ENCODE measurements at regions not wholly inside any gene's neighbourhood (a gene's known extent, or its start where the extent isn't known, plus 50 kb on each side); places are given as distances from the start of the nearest gene placed in this dataset.

- H3K9me3 Mint-ChIP-seq: peaks cover 0 to 3% (median 0%) of the 10 kb centered on the region in 5 donors
- H3K4me3 Mint-ChIP-seq: no peak overlapping the region
- peaks cover 0 to 18% of the 10 kb centered on the region in 2 donors for H3K27me3 Mint-ChIP-seq
- no peak overlapping the region for H3K27ac ChIP-seq (ENCODE audit: low read depth, low read length)
- DNase-seq: no peak
- H3K4me3 ChIP-seq (ENCODE audit: low read length): no peak overlapping the region
- H3K27ac Mint-ChIP-seq: no peak overlapping the region
- no peaks in the 10 kb centered on the region for H3K27me3 ChIP-seq (ENCODE audit: insufficient read depth, low read length, poor library complexity, severe bottlenecking)
- no peaks in the 10 kb centered on the region for H3K36me3 ChIP-seq (ENCODE audit: insufficient read depth, low read length)
- ChIA-PET CTCF (no interaction called here), POLR2A (no interaction called here)
- no peaks in the 10 kb centered on the region for H3K4me1 Mint-ChIP-seq
- H3K36me3 Mint-ChIP-seq: peaks cover 0 to 2% (median 0%) of the 10 kb centered on the region in 3 donors
- H3K9me3 ChIP-seq (ENCODE audit: low read length): no peaks in the 10 kb centered on the region
- H3K4me1 ChIP-seq (ENCODE audit: insufficient read depth, low read length): no peaks in the 10 kb centered on the region
These were observed 301.7 kb upstream of the KAZN start for GRCh38 chr1:14296795-14297194.

- no peak overlapping the region for H3K27ac ChIP-seq (ENCODE audit: low read depth, low read length)
- H3K27me3 ChIP-seq (ENCODE audit: insufficient read depth, low read length, poor library complexity, severe bottlenecking): no peaks in the 10 kb centered on the region
- no peak overlapping the region for H3K4me3 ChIP-seq (ENCODE audit: low read length)
- CTCF ChIA-PET: no interaction called here
- no peaks in the 10 kb centered on the region for H3K4me1 ChIP-seq (ENCODE audit: insufficient read depth, low read length)
- Mint-ChIP-seq H3K9me3 (peaks cover 0 to 3% (median 0%) of the 10 kb centered on the region in 5 donors), H3K4me3 (no peak overlapping the region), H3K27ac (no peak overlapping the region), H3K36me3 (peaks cover 0 to 2% (median 0%) of the 10 kb centered on the region in 3 donors), H3K4me1 (no peaks in the 10 kb centered on the region), H3K27me3 (peaks cover 0 to 13% of the 10 kb centered on the region in 2 donors)
- no peak for DNase-seq
- POLR2A ChIA-PET: no interaction called here
- no peaks in the 10 kb centered on the region for H3K36me3 ChIP-seq (ENCODE audit: insufficient read depth, low read length)
- H3K9me3 ChIP-seq (ENCODE audit: low read length): no peaks in the 10 kb centered on the region
These were observed 301.1 kb upstream of the KAZN start for GRCh38 chr1:14297356-14297755.

- no peaks in the 10 kb centered on the region for H3K27me3 ChIP-seq (ENCODE audit: insufficient read depth, low read length, poor library complexity, severe bottlenecking)
- Mint-ChIP-seq H3K27ac (no peak overlapping the region), H3K4me3 (no peak overlapping the region), H3K27me3 (peaks cover 0 to 6% of the 10 kb centered on the region in 2 donors), H3K4me1 (no peaks in the 10 kb centered on the region), H3K9me3 (peaks cover 0 to 3% (median 0%) of the 10 kb centered on the region in 5 donors), H3K36me3 (peaks cover 0 to 2% (median 0%) of the 10 kb centered on the region in 3 donors)
- CTCF ChIA-PET: no interaction called here
- H3K36me3 ChIP-seq (ENCODE audit: insufficient read depth, low read length): no peaks in the 10 kb centered on the region
- POLR2A ChIA-PET: no interaction called here
- DNase-seq: no peak
- no peak overlapping the region for H3K4me3 ChIP-seq (ENCODE audit: low read length)
- no peaks in the 10 kb centered on the region for H3K4me1 ChIP-seq (ENCODE audit: insufficient read depth, low read length)
- H3K27ac ChIP-seq (ENCODE audit: low read depth, low read length): no peak overlapping the region
- H3K9me3 ChIP-seq (ENCODE audit: low read length): no peaks in the 10 kb centered on the region
These were observed 299.7 kb upstream of the KAZN start for GRCh38 chr1:14298806-14299205.

- Mint-ChIP-seq H3K27me3 (peaks cover 0 to 4% of the 10 kb centered on the region in 2 donors), H3K36me3 (peaks cover 0 to 2% (median 0%) of the 10 kb centered on the region in 3 donors), H3K27ac (no peak overlapping the region), H3K4me3 (no peak overlapping the region), H3K9me3 (peaks cover 0 to 3% (median 0%) of the 10 kb centered on the region in 5 donors), H3K4me1 (no peaks in the 10 kb centered on the region)
- DNase-seq: no peak
- no peaks in the 10 kb centered on the region for H3K36me3 ChIP-seq (ENCODE audit: insufficient read depth, low read length)
- no peaks in the 10 kb centered on the region for H3K9me3 ChIP-seq (ENCODE audit: low read length)
- POLR2A ChIA-PET: no interaction called here
- CTCF ChIA-PET: no interaction called here
- H3K4me3 ChIP-seq (ENCODE audit: low read length): no peak overlapping the region
- no peaks in the 10 kb centered on the region for H3K4me1 ChIP-seq (ENCODE audit: insufficient read depth, low read length)
- no peaks in the 10 kb centered on the region for H3K27me3 ChIP-seq (ENCODE audit: insufficient read depth, low read length, poor library complexity, severe bottlenecking)
- no peak overlapping the region for H3K27ac ChIP-seq (ENCODE audit: low read depth, low read length)
These were observed 297.3 kb upstream of the KAZN start for GRCh38 chr1:14300991-14301703.

GRCh38 chr1:14301704-14302024, 296.8 kb upstream of the KAZN start:
- Mint-ChIP-seq H3K4me1 (no peaks in the 10 kb centered on the region), H3K27me3 (peaks cover 0 to 4% of the 10 kb centered on the region in 2 donors), H3K4me3 (no peak overlapping the region), H3K9me3 (peaks cover 0 to 5% (median 0%) of the 10 kb centered on the region in 5 donors), H3K36me3 (no peaks in the 10 kb centered on the region), H3K27ac (no peak overlapping the region)
- DNase-seq: no peak
- Histone ChIP-seq H3K9me3 (ENCODE audit: low read length) (no peaks in the 10 kb centered on the region), H3K4me1 (ENCODE audit: insufficient read depth, low read length) (no peaks in the 10 kb centered on the region), H3K36me3 (ENCODE audit: insufficient read depth, low read length) (no peaks in the 10 kb centered on the region), H3K27me3 (ENCODE audit: insufficient read depth, low read length, poor library complexity, severe bottlenecking) (no peaks in the 10 kb centered on the region), H3K4me3 (ENCODE audit: low read length) (no peak overlapping the region), H3K27ac (ENCODE audit: low read depth, low read length) (no peak overlapping the region)
- ChIA-PET CTCF (no interaction called here), POLR2A (no interaction called here)

- H3K27ac Mint-ChIP-seq: no peak overlapping the region
- Histone ChIP-seq H3K9me3 (ENCODE audit: low read length) (no peaks in the 10 kb centered on the region), H3K4me1 (ENCODE audit: insufficient read depth, low read length) (no peaks in the 10 kb centered on the region), H3K4me3 (ENCODE audit: low read length) (no peak overlapping the region), H3K27me3 (ENCODE audit: insufficient read depth, low read length, poor library complexity, severe bottlenecking) (no peaks in the 10 kb centered on the region), H3K36me3 (ENCODE audit: insufficient read depth, low read length) (no peaks in the 10 kb centered on the region), H3K27ac (ENCODE audit: low read depth, low read length) (no peak overlapping the region)
- H3K36me3 Mint-ChIP-seq: no peaks in the 10 kb centered on the region
- ChIA-PET POLR2A (no interaction called here), CTCF (no interaction called here)
- DNase-seq: no peak
- peaks cover 0 to 6% (median 0%) of the 10 kb centered on the region in 5 donors for H3K9me3 Mint-ChIP-seq
- H3K4me3 Mint-ChIP-seq: no peak overlapping the region
- peaks cover 0 to 4% of the 10 kb centered on the region in 2 donors for H3K27me3 Mint-ChIP-seq
- no peaks in the 10 kb centered on the region for H3K4me1 Mint-ChIP-seq
These were observed 296.5 kb upstream of the KAZN start for GRCh38 chr1:14302025-14302424.

GRCh38 chr1:14303011-14303410, 295.5 kb upstream of the KAZN start:
- no peak overlapping the region for H3K4me3 Mint-ChIP-seq
- CTCF ChIA-PET: no interaction called here
- H3K27ac Mint-ChIP-seq: no peak overlapping the region
- Histone ChIP-seq H3K27ac (ENCODE audit: low read depth, low read length) (no peak overlapping the region), H3K27me3 (ENCODE audit: insufficient read depth, low read length, poor library complexity, severe bottlenecking) (no peaks in the 10 kb centered on the region), H3K4me1 (ENCODE audit: insufficient read depth, low read length) (no peaks in the 10 kb centered on the region), H3K9me3 (ENCODE audit: low read length) (no peaks in the 10 kb centered on the region), H3K4me3 (ENCODE audit: low read length) (no peak overlapping the region), H3K36me3 (ENCODE audit: insufficient read depth, low read length) (no peaks in the 10 kb centered on the region)
- H3K27me3 Mint-ChIP-seq: peaks cover 0 to 4% of the 10 kb centered on the region in 2 donors
- no peaks in the 10 kb centered on the region for H3K4me1 Mint-ChIP-seq
- DNase-seq: no peak
- POLR2A ChIA-PET: no interaction called here
- peaks cover 0 to 8% (median 0%) of the 10 kb centered on the region in 5 donors for H3K9me3 Mint-ChIP-seq
- no peaks in the 10 kb centered on the region for H3K36me3 Mint-ChIP-seq

GRCh38 chr1:14304381-14304865, 294.1 kb upstream of the KAZN start:
- no peak for DNase-seq
- POLR2A ChIA-PET: no interaction called here
- CTCF ChIA-PET: no interaction called here
- H3K4me1 Mint-ChIP-seq: no peaks in the 10 kb centered on the region
- Histone ChIP-seq H3K4me3 (ENCODE audit: low read length) (no peak overlapping the region), H3K36me3 (ENCODE audit: insufficient read depth, low read length) (no peaks in the 10 kb centered on the region), H3K27ac (ENCODE audit: low read depth, low read length) (no peak overlapping the region), H3K9me3 (ENCODE audit: low read length) (no peaks in the 10 kb centered on the region), H3K4me1 (ENCODE audit: insufficient read depth, low read length) (no peaks in the 10 kb centered on the region), H3K27me3 (ENCODE audit: insufficient read depth, low read length, poor library complexity, severe bottlenecking) (no peaks in the 10 kb centered on the region)
- H3K27ac Mint-ChIP-seq: no peak overlapping the region
- peaks cover 0 to 8% (median 0%) of the 10 kb centered on the region in 5 donors for H3K9me3 Mint-ChIP-seq
- no peaks in the 10 kb centered on the region for H3K36me3 Mint-ChIP-seq
- no peak overlapping the region for H3K4me3 Mint-ChIP-seq
- H3K27me3 Mint-ChIP-seq: no peaks in the 10 kb centered on the region
